ENCODE measurements at regions not wholly inside any gene's neighbourhood (a gene's known extent, or its start where the extent isn't known, plus 50 kb on each side); places are given as distances from the start of the nearest gene placed in this dataset.

GRCh38 chr3:182252802-182253201, 540.5 kb upstream of the ATP11B start:
- dilution Hi-C loops (cut with MboI; ENCODE audit: extremely low pct_ligation_motif_present, low sequenced_read_pairs) (no loop called here), intact Hi-C loops (cut with micrococcal nuclease) (no loop called here)
- no peaks in the 10 kb centered on the region for H3K9me3 ChIP-seq (replicated peaks; ENCODE audit: control insufficient read depth, insufficient read depth, low read length)
- no peak overlapping the region for H3K4me2 ChIP-seq (ENCODE audit: insufficient read depth, low read length)
- DNase-seq (ENCODE audit: low read depth, low spot score) (no peak), FAIRE-seq (no peak)
- no peaks in the 10 kb centered on the region for H3K36me3 ChIP-seq (ENCODE audit: control insufficient read depth in 2 of 2, extremely low read depth in 1 of 2, insufficient read depth in 2 of 2, low read length in 2 of 2)
- H4K20me1 ChIP-seq (replicated peaks; ENCODE audit: control insufficient read depth, extremely low read depth, insufficient read depth, low read length), result no peaks in the 10 kb centered on the region
- H2AFZ ChIP-seq (ENCODE audit: low read depth, low read length), result no peak overlapping the region
- no peaks in the 10 kb centered on the region for H3K9me1 ChIP-seq (replicated peaks; ENCODE audit: control insufficient read depth, extremely low read depth, insufficient read depth, low read length)
- TF ChIP-seq MYC (IDR thresholded peaks at IDR 0.05; ENCODE audit: low read depth, low read length), result no peak
- no peak for TF ChIP-seq CTCF (IDR thresholded peaks at IDR 0.05; ENCODE audit: extremely low read depth in 1 of 2, insufficient read depth in 1 of 2, low read depth in 1 of 2, low read length in 2 of 2)
- TF ChIP-seq JUN (IDR thresholded peaks at IDR 0.05; ENCODE audit: borderline replicate concordance, insufficient read depth, insufficient read length, low read depth), result no peak
- TF ChIP-seq FOS (IDR thresholded peaks at IDR 0.05; ENCODE audit: borderline replicate concordance, insufficient read depth, low read length), result no peak
- TF ChIP-seq EZH2 (IDR thresholded peaks at IDR 0.05; ENCODE audit: borderline replicate concordance, low read depth, low read length, severe bottlenecking), result no peak
- TF ChIP-seq, protein P1, sequence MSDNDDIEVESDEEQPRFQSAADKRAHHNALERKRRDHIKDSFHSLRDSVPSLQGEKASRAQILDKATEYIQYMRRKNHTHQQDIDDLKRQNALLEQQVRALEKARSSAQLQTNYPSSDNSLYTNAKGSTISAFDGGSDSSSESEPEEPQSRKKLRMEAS (IDR thresholded peaks at IDR 0.05; ENCODE audit: insufficient read depth, insufficient read length), result no peak
- no peak for TF ChIP-seq POLR2AphosphoS5 (IDR thresholded peaks at IDR 0.05; ENCODE audit: insufficient read depth, low read depth, low read length)
- no peak for TF ChIP-seq GATA2 (IDR thresholded peaks at IDR 0.05; ENCODE audit: insufficient read depth, insufficient read length, low read depth, low read length)
- TF ChIP-seq POLR2A (IDR thresholded peaks at IDR 0.05; ENCODE audit: low read depth, low read length), result no peak
- H3K27me3 ChIP-seq (ENCODE audit: control insufficient read depth in 2 of 2, insufficient read depth in 2 of 2, low read length in 2 of 2), result no peaks in the 10 kb centered on the region
- ChIA-PET POLR2A (no interaction called here), CTCF (interaction anchor here (1.2 kb wide), 1 partner anchor 15 kb away, joined by 3 read pairs; no protein-coding TSS in a partner anchor)
- no peak overlapping the region for H3K4me3 ChIP-seq (replicated peaks in 1 of 3; ENCODE audit: insufficient read depth in 1 of 3, low read depth in 1 of 3, low read length in 3 of 3)
- H3K27ac ChIP-seq (ENCODE audit: insufficient read depth, low read depth, low read length), result no peak overlapping the region
- H3K4me1 ChIP-seq (ENCODE audit: control insufficient read depth, extremely low read depth, insufficient read depth, low read length), result no peaks in the 10 kb centered on the region
- H3K9ac ChIP-seq (replicated peaks; ENCODE audit: extremely low read depth, insufficient read depth, low read length), result no peak overlapping the region
- BruUV-seq (replicated peaks), result no TSS peak
- no peaks in the 10 kb centered on the region for H3K79me2 ChIP-seq (ENCODE audit: control insufficient read depth, insufficient read depth, low read length)
